ENCODE measurements at regions not wholly inside any gene's neighbourhood (a gene's known extent, or its start where the extent isn't known, plus 50 kb on each side); places are given as distances from the start of the nearest gene placed in this dataset.
"Not testable (repeated sequence)": the region's sequence is repeated elsewhere in the genome, so short reads cannot be mapped to it uniquely, and the experiment has no call there.

- no peak for DNase-seq
These were observed 288.4 kb upstream of the DEPDC1 start for GRCh38 chr1:68785328-68785727.

DNA sequence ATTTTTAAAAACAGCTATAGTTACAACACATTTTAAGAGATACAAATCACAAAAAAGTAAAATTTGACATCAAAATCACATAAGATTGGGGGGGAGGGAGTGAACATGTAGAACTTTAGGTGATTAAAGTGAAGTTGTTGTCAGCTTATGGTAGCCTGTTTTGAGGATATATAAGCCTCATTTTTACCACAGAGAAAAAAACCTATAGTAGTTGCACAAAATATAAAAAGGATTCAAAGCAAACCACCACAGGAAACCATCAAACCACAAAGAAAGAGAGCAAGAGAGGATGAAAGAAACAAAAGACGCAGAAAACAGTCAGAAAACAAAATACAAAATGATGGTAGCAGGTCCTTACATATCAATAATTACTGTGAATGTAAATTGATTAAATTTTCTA, 291.9 kb upstream of the DEPDC1 start:
- no peak for DNase-seq

GRCh38 chr1:68791800-68792199, 294.9 kb upstream of the DEPDC1 start:
- DNase-seq: no peak

GRCh38 chr1:68795956-68796355, 299.1 kb upstream of the DEPDC1 start:
- no peak for DNase-seq

DNA sequence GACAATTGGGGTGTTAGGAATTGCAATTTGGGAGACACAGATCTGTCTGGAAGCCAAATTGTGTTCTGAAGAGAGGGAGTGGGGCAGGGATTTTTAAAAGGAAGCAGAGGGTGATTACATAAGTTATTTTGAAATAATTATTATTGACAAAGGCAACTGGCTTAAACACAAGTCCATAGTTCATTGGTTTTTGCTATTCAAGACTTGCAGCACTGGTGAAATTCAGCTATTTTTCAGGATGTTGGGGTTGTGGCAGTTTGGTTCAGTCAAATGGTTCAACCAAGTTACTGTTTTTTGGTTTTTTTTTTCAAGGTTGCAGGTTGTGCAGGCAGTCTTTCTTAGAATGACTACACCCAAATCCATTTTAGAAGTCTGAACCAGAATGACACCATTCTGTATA, 300.0 kb upstream of the DEPDC1 start:
- DNase-seq: no peak

- DNase-seq: no peak
These were observed 301.2 kb upstream of the DEPDC1 start for GRCh38 chr1:68798071-68798470.

DNA sequence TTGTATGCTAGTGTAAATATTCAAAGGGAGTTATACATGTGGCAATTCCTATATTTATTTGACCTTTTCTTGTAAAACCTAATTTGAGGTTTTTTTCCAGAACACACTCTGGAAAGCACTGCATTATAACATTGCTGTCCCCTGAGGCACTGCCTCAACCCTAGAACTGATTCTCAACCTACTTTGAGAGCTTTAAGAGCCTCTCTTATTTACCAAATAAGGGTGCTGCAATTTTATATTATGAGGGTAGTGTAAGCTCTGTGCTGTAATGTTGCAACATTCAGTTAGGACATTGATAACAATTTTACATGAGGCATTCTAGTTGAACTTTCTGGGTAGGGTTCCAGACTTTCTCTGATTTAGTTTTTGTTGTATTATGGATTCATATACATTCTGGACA, 302.2 kb upstream of the DEPDC1 start:
- DNase-seq: no peak

DNA sequence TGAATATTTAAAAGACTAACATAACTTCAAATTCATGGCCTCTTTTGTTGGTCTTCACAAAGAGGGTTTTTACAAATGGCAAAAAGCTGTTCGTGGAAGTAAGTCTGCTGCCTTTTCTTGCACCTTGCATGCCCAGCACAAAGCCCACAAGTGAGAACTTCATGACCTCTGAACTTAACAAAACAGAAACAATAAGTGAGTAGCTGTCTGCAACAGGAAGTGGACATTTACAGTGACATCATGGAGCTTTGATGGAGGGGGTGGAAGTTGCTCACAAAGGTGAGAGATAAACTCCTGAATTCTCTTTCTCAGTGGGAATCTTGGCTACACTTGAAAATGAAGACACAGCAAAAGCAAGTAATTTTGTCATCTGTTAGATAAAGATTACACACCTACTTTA, 303.3 kb upstream of the DEPDC1 start:
- DNase-seq: no peak

DNA sequence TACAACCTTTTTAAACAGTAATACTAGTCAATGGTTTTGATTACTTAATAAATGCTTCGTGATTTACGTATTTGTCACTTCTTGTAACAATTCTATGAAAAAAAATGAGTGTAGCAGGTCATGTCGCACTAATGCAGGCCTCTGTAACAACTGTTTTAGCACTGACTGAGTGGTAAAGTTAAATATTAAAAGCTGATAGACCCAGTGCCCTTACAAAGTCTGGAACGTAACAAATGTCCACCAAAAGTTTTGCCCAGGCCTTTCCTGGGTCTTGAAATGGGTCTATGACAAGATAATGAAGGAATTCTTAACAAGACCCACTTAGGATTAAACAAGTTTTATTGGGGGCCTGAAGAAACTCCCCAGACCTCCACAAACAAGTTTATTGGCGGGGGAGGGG, 304.6 kb upstream of the DEPDC1 start:
- DNase-seq: no peak

GRCh38 chr1:68805097-68805641, 308.3 kb upstream of the DEPDC1 start:
- DNase-seq: no peak

GRCh38 chr1:68808351-68808750, 311.5 kb upstream of the DEPDC1 start:
- peak; percentile 5 for DNase-seq

GRCh38 chr1:68811806-68812205, 314.9 kb upstream of the DEPDC1 start:
- no peak for DNase-seq

DNA sequence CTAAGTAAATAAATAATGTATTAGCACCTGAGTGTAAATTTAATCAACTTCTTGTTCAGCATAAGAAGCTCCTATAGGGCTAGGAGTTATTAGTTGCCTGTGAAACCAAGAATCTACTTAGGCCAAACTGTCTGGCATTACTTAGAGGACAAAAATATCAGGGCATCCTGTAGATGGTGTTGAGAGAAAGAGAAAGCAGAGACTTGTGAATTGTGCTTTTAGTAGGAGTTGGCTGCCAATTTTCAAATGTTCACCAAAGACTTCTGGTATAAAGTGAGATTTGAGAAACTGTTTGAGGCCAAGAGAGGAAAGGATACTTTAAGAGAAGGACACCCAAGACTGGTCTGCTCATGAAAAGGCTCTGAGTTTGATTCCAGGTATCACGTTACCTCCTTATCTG, 315.5 kb upstream of the DEPDC1 start:
- no peak for DNase-seq

- no peak for DNase-seq
These were observed 317.2 kb upstream of the DEPDC1 start for GRCh38 chr1:68814067-68814466.

GRCh38 chr1:68815632-68816031, 318.8 kb upstream of the DEPDC1 start:
- no peak for DNase-seq

DNA sequence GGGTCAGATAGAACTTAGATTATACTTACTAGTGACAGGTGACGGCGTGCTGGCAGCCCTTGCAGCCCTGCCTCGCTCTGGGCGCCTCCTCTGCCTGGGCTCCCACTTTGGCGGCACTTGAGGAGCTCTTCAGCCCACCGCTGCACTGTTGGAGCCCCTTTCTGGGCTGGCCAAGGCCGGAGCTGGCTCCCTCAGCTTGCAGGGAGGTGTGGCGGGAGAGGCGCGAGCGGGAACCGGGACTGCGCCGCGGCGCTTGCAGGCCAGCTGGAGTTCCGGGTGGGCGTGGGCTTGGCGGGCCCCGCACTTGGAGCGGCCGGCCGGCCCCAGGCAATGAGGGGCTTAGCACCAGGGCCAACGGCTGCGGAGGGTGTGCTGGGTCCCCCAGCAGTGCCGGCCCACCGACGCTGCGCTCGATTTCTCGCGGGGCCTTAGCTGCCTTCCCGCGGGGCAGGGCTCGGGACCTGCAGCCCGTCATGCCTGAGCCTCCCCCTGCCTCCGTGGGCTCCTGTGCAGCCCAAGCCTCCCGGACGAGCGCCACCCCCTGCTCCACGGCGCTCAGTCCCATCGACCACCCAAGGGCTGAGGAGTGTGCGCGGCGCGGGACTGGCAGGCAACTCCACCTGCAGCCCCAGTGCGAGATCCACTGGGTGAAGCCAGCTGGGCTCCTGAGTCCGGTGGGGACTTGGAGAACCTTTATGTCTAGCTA, 320.8 kb upstream of the DEPDC1 start:
- not testable (repeated sequence) for DNase-seq

- peak; percentile 45 for DNase-seq
These were observed 322.4 kb upstream of the DEPDC1 start for GRCh38 chr1:68819190-68819829.

- DNase-seq: no peak
These were observed 323.3 kb upstream of the DEPDC1 start for GRCh38 chr1:68820151-68820550.

DNA sequence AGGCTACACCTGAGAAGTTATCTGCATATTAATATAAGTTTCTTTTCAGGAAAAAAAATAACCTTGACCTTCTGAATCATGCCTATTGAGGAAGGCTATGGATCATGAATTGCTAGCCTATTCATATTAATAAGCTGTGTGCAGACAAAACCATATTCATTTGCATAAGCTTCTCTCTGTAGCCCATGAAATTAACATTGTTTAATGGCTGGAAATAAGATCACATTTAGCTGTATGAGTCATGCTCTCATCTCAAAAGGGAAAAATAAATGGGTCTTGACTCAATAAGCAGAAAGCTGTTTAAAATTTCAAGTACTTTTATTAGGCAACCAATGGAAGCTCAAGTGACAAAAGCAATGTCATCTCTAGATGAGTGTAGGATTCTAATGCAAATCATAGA, 330.0 kb upstream of the DEPDC1 start:
- DNase-seq: no peak

DNA sequence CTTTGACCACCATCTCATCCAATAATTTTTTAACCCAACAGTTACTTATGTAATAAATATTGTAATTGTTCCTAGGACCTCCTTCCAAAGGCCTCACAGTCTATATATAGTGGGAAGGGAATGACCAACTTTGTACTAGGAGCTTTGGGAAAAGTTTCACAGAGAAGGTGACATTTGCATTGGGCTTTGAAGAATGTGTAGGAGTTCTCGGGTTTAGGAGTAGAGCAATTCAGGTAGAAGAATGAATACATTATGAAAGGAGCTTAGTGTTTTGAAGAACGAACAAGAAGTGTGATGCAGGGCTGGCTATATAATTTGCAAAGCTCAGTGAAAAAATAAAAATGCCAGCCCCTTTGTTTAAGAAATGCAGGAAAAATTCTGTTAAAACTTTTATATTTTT, 330.4 kb upstream of the DEPDC1 start:
- DNase-seq: no peak

GRCh38 chr1:68828013-68828412, 331.1 kb upstream of the DEPDC1 start:
- DNase-seq: no peak

DNA sequence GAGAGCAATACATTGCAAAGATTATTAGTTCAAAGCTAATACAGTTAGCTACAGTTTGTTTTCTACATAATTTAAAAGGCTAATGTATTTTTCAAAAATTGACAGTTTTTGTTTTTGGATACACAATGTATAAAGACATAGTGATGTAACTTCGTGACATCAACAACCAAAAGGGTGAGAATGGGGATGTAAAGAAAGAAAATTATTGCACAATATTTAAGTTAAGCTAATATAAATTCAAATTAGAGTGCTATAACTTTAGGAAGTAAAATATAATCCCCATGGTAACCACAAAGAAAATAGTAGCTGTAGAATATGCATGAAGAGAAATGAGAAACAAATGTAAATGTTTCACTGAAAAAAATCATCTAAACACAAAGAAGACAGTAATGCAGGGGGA, 334.4 kb upstream of the DEPDC1 start:
- no peak for DNase-seq

DNA sequence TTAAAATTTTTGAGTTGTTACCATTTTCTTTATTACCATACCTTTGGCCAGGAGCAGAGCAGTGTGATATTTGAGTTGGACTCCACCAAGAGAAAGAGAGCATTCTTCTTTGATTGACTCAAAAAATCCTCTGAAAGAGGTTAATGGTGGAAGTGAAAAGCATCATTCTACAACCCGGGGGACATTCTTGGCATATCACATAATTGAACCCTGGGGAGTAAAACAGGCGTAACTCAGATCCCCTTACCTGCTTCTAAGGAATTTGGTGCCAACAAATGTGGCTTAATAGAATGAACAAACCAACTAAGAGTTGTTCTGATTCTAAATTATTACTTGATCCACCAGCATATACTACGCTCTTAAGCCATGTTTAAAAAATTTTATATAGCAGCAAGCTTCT, 351.1 kb upstream of the DEPDC1 start:
- DNase-seq: no peak

GRCh38 chr1:68868606-68869005, 371.7 kb upstream of the DEPDC1 start:
- DNase-seq: no peak

DNA sequence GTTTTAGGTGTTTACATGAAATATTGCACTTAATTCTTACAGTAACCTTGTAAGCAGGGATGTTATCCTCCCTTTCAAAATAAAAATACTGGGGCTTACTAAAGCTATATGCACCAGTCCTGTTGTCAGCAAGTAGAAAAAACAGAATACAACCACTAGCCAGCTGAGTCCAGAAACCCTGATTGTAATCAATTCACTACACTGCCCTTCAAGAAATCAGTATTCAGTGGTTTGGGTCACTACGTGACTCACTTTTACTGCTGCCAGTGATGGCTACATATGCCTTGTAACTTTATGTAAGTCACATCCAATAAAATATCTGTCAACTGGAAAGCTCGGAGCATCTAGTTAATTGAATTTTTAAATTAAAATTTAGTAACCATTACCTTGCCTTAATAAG, 376.3 kb upstream of the DEPDC1 start:
- no peak for DNase-seq
